Neural crest cell (in vitro differentiated cells): ENCODE measurements at regions not wholly inside any gene's neighbourhood (a gene's known extent, or its start where the extent isn't known, plus 50 kb on each side); places are given as distances from the start of the nearest gene placed in this dataset.

Experiments used
- DNase-seq: peaks from one replicate; pipeline ENCODE4 v3.0.0; 2021; ENCODE audit warnings: low read depth, mixed read lengths, low spot score
- H3K27ac Mint-ChIP-seq: one replicate; pipeline ENCODE4 v1.8.0; 2021; ENCODE audit warnings: mild to moderate bottlenecking, mixed read lengths; ENCODE audit not compliant: unreplicated experiment
- H3K27me3 Mint-ChIP-seq: 2 replicates; pipeline ENCODE4 v1.8.0; 2021; ENCODE audit warnings: low read depth, mild to moderate bottlenecking, mixed read lengths
- H3K36me3 Mint-ChIP-seq: 2 replicates; pipeline ENCODE4 v1.8.0; 2021; ENCODE audit warnings: low read depth, mild to moderate bottlenecking, mixed read lengths
- H3K4me1 Mint-ChIP-seq: 2 replicates; pipeline ENCODE4 v1.8.0; 2021; ENCODE audit warnings: mixed read lengths
- H3K4me3 Mint-ChIP-seq: one replicate; pipeline ENCODE4 v1.8.0; 2021; ENCODE audit warnings: mild to moderate bottlenecking, mixed read lengths
- H3K9me3 Mint-ChIP-seq: 2 replicates; pipeline ENCODE4 v1.8.0; 2021; ENCODE audit warnings: mixed read lengths
- CTCF ChIP-seq: fragments of 200-600 bp; sonication (generic); conservative IDR thresholded peaks from 2 replicates; pipeline ENCODE4 v1.5.0; 2021; ENCODE audit warnings: antibody characterized with exemption, mild to moderate bottlenecking

- no peak overlapping the region for H3K4me3 Mint-ChIP-seq
- DNase-seq: no peak
- H3K27ac Mint-ChIP-seq: no peak overlapping the region
- H3K4me1 Mint-ChIP-seq: peaks cover 2% of the 10 kb centered on the region
- no peaks in the 10 kb centered on the region for H3K27me3 Mint-ChIP-seq
- no peaks in the 10 kb centered on the region for H3K9me3 Mint-ChIP-seq
- TF ChIP-seq CTCF: no peak
- no peaks in the 10 kb centered on the region for H3K36me3 Mint-ChIP-seq
Observed at GRCh38 chr6:51382847-51383246, 564.2 kb downstream of the TFAP2B start.

GRCh38 chr6:51384736-51385135, 566.1 kb downstream of the TFAP2B start:
- H3K27me3 Mint-ChIP-seq: no peaks in the 10 kb centered on the region
- no peak for TF ChIP-seq CTCF

GRCh38 chr6:51386347-51386836, 567.7 kb downstream of the TFAP2B start:
- no peak for DNase-seq
- Mint-ChIP-seq H3K9me3 (no peaks in the 10 kb centered on the region), H3K27me3 (no peaks in the 10 kb centered on the region), H3K36me3 (no peaks in the 10 kb centered on the region), H3K4me1 (peaks cover 6% of the 10 kb centered on the region), H3K4me3 (no peak overlapping the region), H3K27ac (no peak overlapping the region)
- TF ChIP-seq CTCF: no peak

More at GRCh38 chr6:51384736-51385135, 566.1 kb downstream of the TFAP2B start:
- H3K27ac Mint-ChIP-seq: no peak overlapping the region
- peaks cover 6% of the 10 kb centered on the region for H3K4me1 Mint-ChIP-seq
- DNase-seq: no peak
- H3K4me3 Mint-ChIP-seq: no peak overlapping the region
- no peaks in the 10 kb centered on the region for H3K36me3 Mint-ChIP-seq
- H3K9me3 Mint-ChIP-seq: no peaks in the 10 kb centered on the region

- Mint-ChIP-seq H3K4me1 (peaks cover 6% of the 10 kb centered on the region), H3K27me3 (no peaks in the 10 kb centered on the region), H3K4me3 (no peak overlapping the region), H3K9me3 (peaks cover 4% of the 10 kb centered on the region), H3K27ac (no peak overlapping the region), H3K36me3 (no peaks in the 10 kb centered on the region)
- TF ChIP-seq CTCF: no peak
- no peak for DNase-seq
Observed at GRCh38 chr6:51387907-51388306, 569.2 kb downstream of the TFAP2B start.

GRCh38 chr6:51394061-51394460, 575.4 kb downstream of the TFAP2B start:
- Mint-ChIP-seq H3K27ac (no peak overlapping the region), H3K27me3 (no peaks in the 10 kb centered on the region), H3K9me3 (peaks cover 4% of the 10 kb centered on the region), H3K4me3 (no peak overlapping the region), H3K4me1 (peaks cover 12% of the 10 kb centered on the region), H3K36me3 (no peaks in the 10 kb centered on the region)
- DNase-seq: no peak
- TF ChIP-seq CTCF: no peak

GRCh38 chr6:51396583-51396982, 577.9 kb downstream of the TFAP2B start:
- Mint-ChIP-seq H3K27ac (no peak overlapping the region), H3K27me3 (no peaks in the 10 kb centered on the region)

More at GRCh38 chr6:51396583-51396982, 577.9 kb downstream of the TFAP2B start:
- no peak for DNase-seq
- peaks cover 12% of the 10 kb centered on the region for H3K4me1 Mint-ChIP-seq
- no peak overlapping the region for H3K4me3 Mint-ChIP-seq
- H3K36me3 Mint-ChIP-seq: no peaks in the 10 kb centered on the region
- H3K9me3 Mint-ChIP-seq: peaks cover 4% of the 10 kb centered on the region
- TF ChIP-seq CTCF: no peak
